ENCODE measurements at regions not wholly inside any gene's neighbourhood (a gene's known extent, or its start where the extent isn't known, plus 50 kb on each side); places are given as distances from the start of the nearest gene placed in this dataset.

DNA sequence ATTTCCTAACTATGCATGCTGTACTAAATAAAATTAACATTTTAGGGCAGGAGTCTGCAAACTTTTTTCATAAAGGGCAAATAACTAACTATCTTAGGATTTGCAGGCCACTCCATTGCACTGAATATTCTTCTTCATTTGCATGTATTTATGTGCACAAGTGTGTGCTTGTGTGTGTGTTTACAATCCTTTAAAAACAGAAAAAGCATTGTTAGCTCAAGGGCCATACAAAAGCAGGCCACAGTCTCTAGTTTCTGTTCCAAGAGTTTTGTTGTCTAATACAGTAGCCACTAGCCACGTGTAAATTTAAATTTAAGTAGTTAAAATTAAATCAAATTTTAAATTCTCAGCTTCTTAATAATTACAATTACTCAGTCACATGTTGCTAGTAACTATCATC is 621.8 kb downstream of the TMA16 start:
- TF ChIP-seq, protein P1, sequence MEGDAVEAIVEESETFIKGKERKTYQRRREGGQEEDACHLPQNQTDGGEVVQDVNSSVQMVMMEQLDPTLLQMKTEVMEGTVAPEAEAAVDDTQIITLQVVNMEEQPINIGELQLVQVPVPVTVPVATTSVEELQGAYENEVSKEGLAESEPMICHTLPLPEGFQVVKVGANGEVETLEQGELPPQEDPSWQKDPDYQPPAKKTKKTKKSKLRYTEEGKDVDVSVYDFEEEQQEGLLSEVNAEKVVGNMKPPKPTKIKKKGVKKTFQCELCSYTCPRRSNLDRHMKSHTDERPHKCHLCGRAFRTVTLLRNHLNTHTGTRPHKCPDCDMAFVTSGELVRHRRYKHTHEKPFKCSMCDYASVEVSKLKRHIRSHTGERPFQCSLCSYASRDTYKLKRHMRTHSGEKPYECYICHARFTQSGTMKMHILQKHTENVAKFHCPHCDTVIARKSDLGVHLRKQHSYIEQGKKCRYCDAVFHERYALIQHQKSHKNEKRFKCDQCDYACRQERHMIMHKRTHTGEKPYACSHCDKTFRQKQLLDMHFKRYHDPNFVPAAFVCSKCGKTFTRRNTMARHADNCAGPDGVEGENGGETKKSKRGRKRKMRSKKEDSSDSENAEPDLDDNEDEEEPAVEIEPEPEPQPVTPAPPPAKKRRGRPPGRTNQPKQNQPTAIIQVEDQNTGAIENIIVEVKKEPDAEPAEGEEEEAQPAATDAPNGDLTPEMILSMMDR (IDR thresholded peaks at IDR 0.05; ENCODE audit: low read length): no peak
- TF ChIP-seq EZH2phosphoT487 (IDR thresholded peaks at IDR 0.05; ENCODE audit: low read length): no peak
- TF ChIP-seq EZH2 (optimal IDR thresholded peaks at IDR 0.05; ENCODE audit: low read depth, low read length): no peak
- no peak overlapping the region for H3K27ac ChIP-seq (ENCODE audit: low read length)
- no peaks in the 10 kb centered on the region for H3K27me3 ChIP-seq (replicated peaks; ENCODE audit: insufficient read depth, low read length)
- DNase-seq: no peak
- H3K4me3 ChIP-seq (ENCODE audit: low read length): no peak overlapping the region
- H2AFZ ChIP-seq (ENCODE audit: low read length): no peak overlapping the region
- H3K4me1 ChIP-seq (ENCODE audit: low read length): no peaks in the 10 kb centered on the region
- no peak overlapping the region for H3K4me2 ChIP-seq (ENCODE audit: low read depth, low read length)
- no peaks in the 10 kb centered on the region for H3K79me2 ChIP-seq (ENCODE audit: low read length)
- H4K20me1 ChIP-seq (ENCODE audit: insufficient read depth, low read length): no peaks in the 10 kb centered on the region
- no peaks in the 10 kb centered on the region for H3K9me2 ChIP-seq (replicated peaks; ENCODE audit: insufficient read depth, low read length)
- H3F3A ChIP-seq (ENCODE audit: insufficient read depth, low read length): no peaks in the 10 kb centered on the region
- H3K36me3 ChIP-seq (replicated peaks; ENCODE audit: insufficient read depth, low read length): no peaks in the 10 kb centered on the region
- H3K9me3 ChIP-seq (replicated peaks; ENCODE audit: insufficient read depth, low read length): no peaks in the 10 kb centered on the region; the same call in 1 of the 2 replicates
- no peak overlapping the region for H3K9ac ChIP-seq (ENCODE audit: low read length)

DNA sequence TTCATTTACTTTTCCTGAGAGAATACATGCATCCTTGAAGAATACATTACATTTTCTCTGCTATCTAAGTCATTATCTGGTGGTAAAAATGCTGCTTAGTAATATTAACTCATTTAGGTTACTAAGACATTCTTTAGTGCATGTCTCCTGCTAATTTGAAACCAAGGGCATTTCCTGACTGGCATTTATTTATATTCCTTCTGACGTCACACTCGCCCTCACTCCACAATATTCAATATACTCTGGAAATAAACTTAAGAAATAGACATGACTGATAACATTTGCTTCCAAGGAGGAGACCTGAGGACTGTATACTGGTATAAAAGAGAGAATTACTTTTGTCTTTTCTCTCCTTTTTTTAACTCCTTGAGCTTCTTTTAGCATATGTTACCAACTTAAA is 619.5 kb upstream of the SMIM31 start:
- H3K9ac ChIP-seq (ENCODE audit: low read length): no peak overlapping the region
- peaks cover 7% of the 10 kb centered on the region; the same call in 1 of the 2 replicates for H3K4me1 ChIP-seq (ENCODE audit: low read length)
- H3K9me2 ChIP-seq (replicated peaks; ENCODE audit: insufficient read depth, low read length): no peaks in the 10 kb centered on the region
- H3K27me3 ChIP-seq (replicated peaks; ENCODE audit: insufficient read depth, low read length): no peaks in the 10 kb centered on the region
- TF ChIP-seq, protein P1 (IDR thresholded peaks at IDR 0.05; ENCODE audit: low read length): no peak
- TF ChIP-seq EZH2 (optimal IDR thresholded peaks at IDR 0.05; ENCODE audit: low read depth, low read length) (no peak), EZH2phosphoT487 (IDR thresholded peaks at IDR 0.05; ENCODE audit: low read length) (no peak)
- H3K4me3 ChIP-seq (ENCODE audit: low read length): no peak overlapping the region
- no peaks in the 10 kb centered on the region for H3K36me3 ChIP-seq (replicated peaks; ENCODE audit: insufficient read depth, low read length)
- H4K20me1 ChIP-seq (ENCODE audit: insufficient read depth, low read length): no peaks in the 10 kb centered on the region
- no peak overlapping the region for H3K4me2 ChIP-seq (ENCODE audit: low read depth, low read length)
- no peak overlapping the region for H3K27ac ChIP-seq (ENCODE audit: low read length)
- no peak overlapping the region for H2AFZ ChIP-seq (ENCODE audit: low read length)
- H3K79me2 ChIP-seq (ENCODE audit: low read length): no peaks in the 10 kb centered on the region
- H3K9me3 ChIP-seq (replicated peaks; ENCODE audit: insufficient read depth, low read length): no peaks in the 10 kb centered on the region
- no peak for DNase-seq
- no peaks in the 10 kb centered on the region; the same call in 1 of the 2 replicates for H3F3A ChIP-seq (ENCODE audit: insufficient read depth, low read length)

DNA sequence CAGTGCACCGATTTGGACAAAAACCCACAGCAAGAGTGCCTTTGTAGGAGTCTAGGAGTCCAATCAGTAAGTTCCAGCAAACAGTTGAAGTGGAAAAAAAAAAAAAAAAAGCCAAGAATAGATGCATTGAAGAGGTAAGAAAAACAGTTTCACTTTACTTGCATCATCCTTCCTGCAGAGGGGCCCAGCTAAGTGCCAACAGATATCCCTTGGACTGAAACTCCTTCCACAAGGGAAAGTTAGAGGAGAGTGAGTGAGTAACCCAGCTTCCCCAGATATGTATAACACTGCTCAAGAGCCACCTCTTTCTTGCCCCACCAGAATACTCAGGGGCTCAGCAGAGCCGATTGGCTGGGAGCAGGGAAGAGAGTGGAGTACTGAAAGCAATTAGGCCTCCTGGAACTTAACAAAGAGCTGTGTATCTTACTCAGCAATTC is 617.7 kb upstream of the SMIM31 start:
- Histone ChIP-seq H3F3A (ENCODE audit: insufficient read depth, low read length) (no peaks in the 10 kb centered on the region; the same call in 1 of the 2 replicates), H3K4me3 (ENCODE audit: low read length) (no peak overlapping the region), H3K27ac (ENCODE audit: low read length) (peak overlapping the region; percentile 35; the same call in 1 of the 2 replicates), H3K27me3 (replicated peaks; ENCODE audit: insufficient read depth, low read length) (no peaks in the 10 kb centered on the region), H3K4me1 (ENCODE audit: low read length) (peaks cover 7% of the 10 kb centered on the region; the same call in 1 of the 2 replicates), H3K9me3 (replicated peaks; ENCODE audit: insufficient read depth, low read length) (no peaks in the 10 kb centered on the region), H3K4me2 (ENCODE audit: low read depth, low read length) (peak overlapping the region; percentile 42; the same call in 1 of the 2 replicates), H2AFZ (ENCODE audit: low read length) (peak overlapping the region; percentile 58), H3K9me2 (replicated peaks; ENCODE audit: insufficient read depth, low read length) (no peaks in the 10 kb centered on the region), H4K20me1 (ENCODE audit: insufficient read depth, low read length) (no peaks in the 10 kb centered on the region), H3K36me3 (replicated peaks; ENCODE audit: insufficient read depth, low read length) (no peaks in the 10 kb centered on the region), H3K79me2 (ENCODE audit: low read length) (no peaks in the 10 kb centered on the region), H3K9ac (ENCODE audit: low read length) (no peak overlapping the region; the same call in 1 of the 2 replicates)
- TF ChIP-seq, protein P1 (IDR thresholded peaks at IDR 0.05; ENCODE audit: low read length): no peak
- TF ChIP-seq EZH2phosphoT487 (IDR thresholded peaks at IDR 0.05; ENCODE audit: low read length) (no peak), EZH2 (optimal IDR thresholded peaks at IDR 0.05; ENCODE audit: low read depth, low read length) (no peak)
- peak; percentile 39 for DNase-seq
